ENCODE measurements at regions not wholly inside any gene's neighbourhood (a gene's known extent, or its start where the extent isn't known, plus 50 kb on each side); places are given as distances from the start of the nearest gene placed in this dataset.

DNA sequence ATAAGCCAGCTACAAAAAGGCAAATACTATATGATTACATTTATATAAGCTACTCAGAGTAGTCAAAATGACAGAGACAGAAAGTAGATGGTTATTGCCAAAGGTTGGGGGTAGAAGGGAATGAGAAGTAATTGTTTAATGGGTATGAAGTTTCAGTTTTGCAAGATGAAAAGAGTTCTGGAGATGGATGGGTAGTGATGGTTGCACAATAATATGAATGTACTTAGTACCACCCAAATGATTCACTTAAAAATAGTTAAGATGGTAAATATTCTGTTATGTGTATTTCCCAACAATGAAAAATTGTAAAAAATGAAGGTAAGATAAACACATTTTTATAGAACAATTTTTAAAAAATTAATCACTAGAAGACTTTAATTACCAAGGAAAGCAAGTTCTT, 448.4 kb downstream of the ADCYAP1 start:
- Histone ChIP-seq H3K27me3 (ENCODE audit: insufficient read depth, poor library complexity, severe bottlenecking) (no peaks in the 10 kb centered on the region), H3K27ac (replicated peaks) (no peak overlapping the region), H3K4me3 (replicated peaks; ENCODE audit: insufficient read depth, low read length) (no peak overlapping the region)
- no peak for DNase-seq (ENCODE audit: low read depth in 1 of 2, low spot score in 1 of 2)
- TF ChIP-seq CTCF (IDR thresholded peaks at IDR 0.05; ENCODE audit: insufficient read depth, low read length): no peak
- TF ChIP-seq, protein P1, sequence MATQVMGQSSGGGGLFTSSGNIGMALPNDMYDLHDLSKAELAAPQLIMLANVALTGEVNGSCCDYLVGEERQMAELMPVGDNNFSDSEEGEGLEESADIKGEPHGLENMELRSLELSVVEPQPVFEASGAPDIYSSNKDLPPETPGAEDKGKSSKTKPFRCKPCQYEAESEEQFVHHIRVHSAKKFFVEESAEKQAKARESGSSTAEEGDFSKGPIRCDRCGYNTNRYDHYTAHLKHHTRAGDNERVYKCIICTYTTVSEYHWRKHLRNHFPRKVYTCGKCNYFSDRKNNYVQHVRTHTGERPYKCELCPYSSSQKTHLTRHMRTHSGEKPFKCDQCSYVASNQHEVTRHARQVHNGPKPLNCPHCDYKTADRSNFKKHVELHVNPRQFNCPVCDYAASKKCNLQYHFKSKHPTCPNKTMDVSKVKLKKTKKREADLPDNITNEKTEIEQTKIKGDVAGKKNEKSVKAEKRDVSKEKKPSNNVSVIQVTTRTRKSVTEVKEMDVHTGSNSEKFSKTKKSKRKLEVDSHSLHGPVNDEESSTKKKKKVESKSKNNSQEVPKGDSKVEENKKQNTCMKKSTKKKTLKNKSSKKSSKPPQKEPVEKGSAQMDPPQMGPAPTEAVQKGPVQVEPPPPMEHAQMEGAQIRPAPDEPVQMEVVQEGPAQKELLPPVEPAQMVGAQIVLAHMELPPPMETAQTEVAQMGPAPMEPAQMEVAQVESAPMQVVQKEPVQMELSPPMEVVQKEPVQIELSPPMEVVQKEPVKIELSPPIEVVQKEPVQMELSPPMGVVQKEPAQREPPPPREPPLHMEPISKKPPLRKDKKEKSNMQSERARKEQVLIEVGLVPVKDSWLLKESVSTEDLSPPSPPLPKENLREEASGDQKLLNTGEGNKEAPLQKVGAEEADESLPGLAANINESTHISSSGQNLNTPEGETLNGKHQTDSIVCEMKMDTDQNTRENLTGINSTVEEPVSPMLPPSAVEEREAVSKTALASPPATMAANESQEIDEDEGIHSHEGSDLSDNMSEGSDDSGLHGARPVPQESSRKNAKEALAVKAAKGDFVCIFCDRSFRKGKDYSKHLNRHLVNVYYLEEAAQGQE (IDR thresholded peaks at IDR 0.05; ENCODE audit: insufficient replicate concordance, low read depth): no peak
- no peak for TF ChIP-seq GABPA (IDR thresholded peaks at IDR 0.05; ENCODE audit: low read depth)
- TF ChIP-seq POLR2AphosphoS5 (IDR thresholded peaks at IDR 0.05; ENCODE audit: low read depth): no peak
- TF ChIP-seq SPI1 (IDR thresholded peaks at IDR 0.05; ENCODE audit: borderline replicate concordance, low read depth): no peak

DNA sequence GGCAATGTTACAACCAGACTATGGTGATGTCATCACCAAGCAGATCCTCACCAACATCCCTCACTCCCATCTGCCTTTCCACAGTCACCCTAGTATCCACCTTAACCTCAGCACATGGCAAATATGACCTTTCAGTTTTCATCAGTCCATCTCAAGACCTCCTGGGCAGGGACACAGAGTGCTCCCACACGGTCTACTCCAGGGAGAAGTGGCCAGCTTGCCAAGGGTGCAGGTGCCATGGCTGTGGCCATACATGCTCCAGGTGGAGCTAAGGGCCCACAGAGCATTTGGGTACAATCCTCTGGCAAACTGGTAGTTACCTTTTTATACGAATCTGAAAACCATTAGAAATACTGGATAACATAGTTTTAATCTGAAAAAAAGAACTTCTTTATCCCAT, 453.1 kb downstream of the ADCYAP1 start:
- no peaks in the 10 kb centered on the region for H3K27me3 ChIP-seq (ENCODE audit: insufficient read depth, poor library complexity, severe bottlenecking)
- no peak for DNase-seq (ENCODE audit: low read depth in 1 of 2, low spot score in 1 of 2)
- TF ChIP-seq GABPA (IDR thresholded peaks at IDR 0.05; ENCODE audit: low read depth) (no peak), SPI1 (IDR thresholded peaks at IDR 0.05; ENCODE audit: borderline replicate concordance, low read depth) (no peak), CTCF (IDR thresholded peaks at IDR 0.05; ENCODE audit: insufficient read depth, low read length) (no peak), POLR2AphosphoS5 (IDR thresholded peaks at IDR 0.05; ENCODE audit: low read depth) (no peak)
- TF ChIP-seq, protein P1 (IDR thresholded peaks at IDR 0.05; ENCODE audit: insufficient replicate concordance, low read depth): no peak
- H3K4me3 ChIP-seq (replicated peaks; ENCODE audit: insufficient read depth, low read length): no peak overlapping the region
- no peak overlapping the region for H3K27ac ChIP-seq (replicated peaks)

DNA sequence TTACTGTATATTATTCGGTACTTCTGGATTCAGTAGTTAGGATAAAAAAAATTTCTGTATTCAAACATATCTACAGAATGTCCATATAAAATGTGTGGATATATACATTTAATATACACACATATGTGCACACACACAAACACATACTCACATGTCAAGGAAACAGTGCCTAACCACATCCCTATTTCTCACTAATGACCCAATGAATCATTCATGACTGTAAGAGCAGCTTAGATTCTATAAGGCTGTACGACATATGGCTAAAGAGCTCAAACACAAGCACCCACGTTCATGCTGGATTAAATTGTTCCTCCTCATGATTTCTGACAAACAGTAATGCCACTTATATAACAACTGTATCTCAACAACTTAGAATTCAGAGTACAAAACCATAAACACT, 457.3 kb downstream of the ADCYAP1 start:
- H3K27me3 ChIP-seq (ENCODE audit: insufficient read depth, poor library complexity, severe bottlenecking): no peaks in the 10 kb centered on the region
- no peak overlapping the region for H3K27ac ChIP-seq (replicated peaks)
- H3K4me3 ChIP-seq (replicated peaks; ENCODE audit: insufficient read depth, low read length): no peak overlapping the region
- TF ChIP-seq SPI1 (IDR thresholded peaks at IDR 0.05; ENCODE audit: borderline replicate concordance, low read depth) (no peak), POLR2AphosphoS5 (IDR thresholded peaks at IDR 0.05; ENCODE audit: low read depth) (no peak), GABPA (IDR thresholded peaks at IDR 0.05; ENCODE audit: low read depth) (no peak), CTCF (IDR thresholded peaks at IDR 0.05; ENCODE audit: insufficient read depth, low read length) (no peak)
- TF ChIP-seq, protein P1 (IDR thresholded peaks at IDR 0.05; ENCODE audit: insufficient replicate concordance, low read depth): no peak
- no peak for DNase-seq (ENCODE audit: low read depth in 1 of 2, low spot score in 1 of 2)

Measured in HL-60 (cell line).